ENCODE measurements at regions not wholly inside any gene's neighbourhood (a gene's known extent, or its start where the extent isn't known, plus 50 kb on each side); places are given as distances from the start of the nearest gene placed in this dataset.

DNA sequence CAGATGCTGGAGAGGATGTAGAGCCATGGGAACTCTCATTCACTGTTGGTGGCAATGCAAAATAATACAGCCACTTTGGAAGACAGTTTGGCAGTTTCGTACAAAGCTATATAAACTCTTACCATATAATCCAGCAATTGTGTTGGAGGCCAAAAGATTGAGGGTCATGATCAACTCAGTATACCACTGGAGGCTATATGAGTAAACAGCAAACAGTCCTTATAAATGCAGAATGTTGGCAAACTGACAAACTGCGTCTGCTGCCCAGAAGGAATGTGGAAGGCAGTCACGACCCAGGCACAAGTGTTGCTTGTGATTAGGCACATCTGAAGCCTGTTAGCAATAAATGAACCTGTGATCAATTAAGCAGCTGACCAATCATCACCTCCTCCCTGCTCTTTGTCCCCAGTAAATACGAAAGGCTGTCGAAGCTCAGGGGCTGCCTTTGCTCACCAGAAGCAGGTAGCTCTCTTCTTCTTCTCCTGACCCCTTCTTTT lies 98.1 kb upstream of the SPOPL start:
- H3K4me3 ChIP-seq: no peak overlapping the region
- no peaks in the 10 kb centered on the region for H3K79me2 ChIP-seq
- no peak overlapping the region for H2AFZ ChIP-seq
- H3K9me3 ChIP-seq (ENCODE audit: low read depth): peaks cover 4% of the 10 kb centered on the region
- TF ChIP-seq, protein P1, sequence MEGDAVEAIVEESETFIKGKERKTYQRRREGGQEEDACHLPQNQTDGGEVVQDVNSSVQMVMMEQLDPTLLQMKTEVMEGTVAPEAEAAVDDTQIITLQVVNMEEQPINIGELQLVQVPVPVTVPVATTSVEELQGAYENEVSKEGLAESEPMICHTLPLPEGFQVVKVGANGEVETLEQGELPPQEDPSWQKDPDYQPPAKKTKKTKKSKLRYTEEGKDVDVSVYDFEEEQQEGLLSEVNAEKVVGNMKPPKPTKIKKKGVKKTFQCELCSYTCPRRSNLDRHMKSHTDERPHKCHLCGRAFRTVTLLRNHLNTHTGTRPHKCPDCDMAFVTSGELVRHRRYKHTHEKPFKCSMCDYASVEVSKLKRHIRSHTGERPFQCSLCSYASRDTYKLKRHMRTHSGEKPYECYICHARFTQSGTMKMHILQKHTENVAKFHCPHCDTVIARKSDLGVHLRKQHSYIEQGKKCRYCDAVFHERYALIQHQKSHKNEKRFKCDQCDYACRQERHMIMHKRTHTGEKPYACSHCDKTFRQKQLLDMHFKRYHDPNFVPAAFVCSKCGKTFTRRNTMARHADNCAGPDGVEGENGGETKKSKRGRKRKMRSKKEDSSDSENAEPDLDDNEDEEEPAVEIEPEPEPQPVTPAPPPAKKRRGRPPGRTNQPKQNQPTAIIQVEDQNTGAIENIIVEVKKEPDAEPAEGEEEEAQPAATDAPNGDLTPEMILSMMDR (IDR thresholded peaks at IDR 0.05; ENCODE audit: poor library complexity): no peak
- no peak for TF ChIP-seq EZH2phosphoT487 (IDR thresholded peaks at IDR 0.05; ENCODE audit: low read depth, severe bottlenecking, unreplicated experiment)
- no peaks in the 10 kb centered on the region for H3K36me3 ChIP-seq (replicated peaks; ENCODE audit: insufficient read depth, low read depth)
- no peaks in the 10 kb centered on the region for H3K4me1 ChIP-seq (ENCODE audit: insufficient read depth)
- no peak overlapping the region for H3K27ac ChIP-seq
- H3K4me2 ChIP-seq: no peak overlapping the region
- DNase-seq (ENCODE audit: low spot score): no peak
- no peaks in the 10 kb centered on the region for H3K9me2 ChIP-seq (replicated peaks; ENCODE audit: insufficient read depth)
- 87% methylated on average over 5 of the region's 5 CpGs for WGBS (ENCODE audit: low lambda C conversion rate, missing lambda C conversion rate)
- no peaks in the 10 kb centered on the region for H4K20me1 ChIP-seq (ENCODE audit: insufficient read depth, poor library complexity, severe bottlenecking)
- H3K27me3 ChIP-seq: no peaks in the 10 kb centered on the region

DNA sequence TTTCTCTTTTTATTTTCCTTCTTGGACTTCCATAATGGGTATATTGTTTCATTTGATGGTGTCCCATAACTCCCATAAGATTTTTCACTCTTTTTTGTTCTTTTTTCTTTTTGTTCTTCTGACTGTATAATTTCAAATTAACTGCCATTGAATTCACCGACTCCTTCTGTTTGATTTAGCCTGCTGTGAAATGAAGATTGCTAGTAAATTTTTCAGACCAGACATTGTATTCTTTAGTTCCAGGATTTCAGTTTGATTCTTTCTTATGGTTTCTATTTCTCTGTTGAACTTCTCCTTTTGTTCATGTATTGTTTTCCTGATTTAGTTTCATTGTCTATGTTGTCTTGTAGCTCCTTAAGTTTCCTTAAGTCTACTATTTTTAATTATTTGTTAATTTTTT lies 87.6 kb upstream of the SPOPL start:
- DNase-seq (ENCODE audit: low spot score): no peak
- Histone ChIP-seq H3K36me3 (replicated peaks; ENCODE audit: insufficient read depth, low read depth) (no peaks in the 10 kb centered on the region), H3K9me3 (ENCODE audit: low read depth) (no peaks in the 10 kb centered on the region), H3K9me2 (replicated peaks; ENCODE audit: insufficient read depth) (no peaks in the 10 kb centered on the region), H3K4me3 (no peak overlapping the region), H2AFZ (no peak overlapping the region), H3K4me2 (no peak overlapping the region), H3K27ac (no peak overlapping the region), H3K79me2 (no peaks in the 10 kb centered on the region), H4K20me1 (ENCODE audit: insufficient read depth, poor library complexity, severe bottlenecking) (no peaks in the 10 kb centered on the region), H3K4me1 (ENCODE audit: insufficient read depth) (no peaks in the 10 kb centered on the region), H3K27me3 (no peaks in the 10 kb centered on the region)
- 97% methylated on average over 1 of the region's 1 CpG for WGBS (ENCODE audit: low lambda C conversion rate, missing lambda C conversion rate)
- TF ChIP-seq EZH2phosphoT487 (IDR thresholded peaks at IDR 0.05; ENCODE audit: low read depth, severe bottlenecking, unreplicated experiment) (no peak), EZH2 (IDR thresholded peaks at IDR 0.05; ENCODE audit: borderline replicate concordance) (no peak)
- TF ChIP-seq, protein P1 (IDR thresholded peaks at IDR 0.05; ENCODE audit: poor library complexity): no peak

DNA sequence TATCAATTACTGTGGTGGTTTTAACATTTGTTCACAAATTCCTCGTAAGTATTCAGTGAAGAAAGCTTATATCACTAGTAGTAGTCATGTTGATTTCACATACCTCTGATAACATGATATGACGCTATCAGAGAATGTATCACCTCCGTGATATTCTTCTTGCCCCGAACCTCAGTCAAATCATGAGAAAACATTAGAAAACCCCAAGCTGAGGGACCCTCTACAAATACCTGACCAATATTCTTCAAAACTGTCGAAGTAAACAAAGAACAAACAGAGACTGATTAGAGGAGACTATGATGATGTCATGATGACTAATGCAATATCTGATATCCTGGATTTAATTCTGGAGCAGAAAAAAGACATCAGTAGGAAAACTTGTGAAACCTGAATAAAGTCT lies 85.6 kb upstream of the SPOPL start:
- no peak for TF ChIP-seq EZH2 (IDR thresholded peaks at IDR 0.05; ENCODE audit: borderline replicate concordance)
- TF ChIP-seq, protein P1 (IDR thresholded peaks at IDR 0.05; ENCODE audit: poor library complexity): no peak
- TF ChIP-seq EZH2phosphoT487 (IDR thresholded peaks at IDR 0.05; ENCODE audit: low read depth, severe bottlenecking, unreplicated experiment): no peak
- no peaks in the 10 kb centered on the region for H3K9me3 ChIP-seq (ENCODE audit: low read depth)
- no peak overlapping the region for H3K27ac ChIP-seq
- WGBS (ENCODE audit: low lambda C conversion rate, missing lambda C conversion rate): 61% methylated on average over 5 of the region's 5 CpGs
- no peak for DNase-seq (ENCODE audit: low spot score)
- H3K4me2 ChIP-seq: no peak overlapping the region
- no peak overlapping the region for H3K4me3 ChIP-seq
- no peaks in the 10 kb centered on the region for H4K20me1 ChIP-seq (ENCODE audit: insufficient read depth, poor library complexity, severe bottlenecking)
- no peaks in the 10 kb centered on the region for H3K79me2 ChIP-seq
- no peaks in the 10 kb centered on the region for H3K9me2 ChIP-seq (replicated peaks; ENCODE audit: insufficient read depth)
- no peaks in the 10 kb centered on the region for H3K27me3 ChIP-seq
- H3K4me1 ChIP-seq (ENCODE audit: insufficient read depth): no peaks in the 10 kb centered on the region
- H3K36me3 ChIP-seq (replicated peaks; ENCODE audit: insufficient read depth, low read depth): no peaks in the 10 kb centered on the region
- H2AFZ ChIP-seq: no peak overlapping the region

DNA sequence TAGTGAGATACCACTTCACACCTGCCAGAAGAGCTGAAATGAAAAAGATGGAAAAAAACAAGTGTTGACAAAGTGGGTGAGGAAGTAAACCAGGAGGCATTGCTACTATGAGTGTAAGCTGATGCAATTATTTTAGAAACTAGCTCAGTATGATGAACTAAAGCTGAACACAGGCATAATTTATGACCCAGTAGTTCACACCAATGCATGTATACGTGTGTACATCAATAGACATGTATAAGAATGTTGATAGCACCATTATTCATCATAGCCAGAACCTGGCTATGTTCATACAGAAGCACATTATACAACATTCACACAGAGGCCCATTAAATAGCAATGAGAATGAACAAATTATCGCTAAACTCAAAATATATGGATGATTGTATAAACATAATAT lies 83.1 kb upstream of the SPOPL start:
- 92% methylated on average over 2 of the region's 2 CpGs for WGBS (ENCODE audit: low lambda C conversion rate, missing lambda C conversion rate)
- peaks cover 11% of the 10 kb centered on the region for H3K4me1 ChIP-seq (ENCODE audit: insufficient read depth)
- H3K4me2 ChIP-seq: no peak overlapping the region

More for the DNA sequence above, 83.1 kb upstream of the SPOPL start:
- H3K9me2 ChIP-seq (replicated peaks; ENCODE audit: insufficient read depth): no peaks in the 10 kb centered on the region
- H3K27me3 ChIP-seq: no peaks in the 10 kb centered on the region
- H3K36me3 ChIP-seq (replicated peaks; ENCODE audit: insufficient read depth, low read depth): no peaks in the 10 kb centered on the region
- H3K9me3 ChIP-seq (ENCODE audit: low read depth): no peaks in the 10 kb centered on the region
- no peaks in the 10 kb centered on the region for H3K79me2 ChIP-seq
- no peak overlapping the region for H3K27ac ChIP-seq
- no peak overlapping the region for H3K4me3 ChIP-seq
- H2AFZ ChIP-seq: no peak overlapping the region
- TF ChIP-seq, protein P1 (IDR thresholded peaks at IDR 0.05; ENCODE audit: poor library complexity): no peak
- TF ChIP-seq EZH2 (IDR thresholded peaks at IDR 0.05; ENCODE audit: borderline replicate concordance) (no peak), EZH2phosphoT487 (IDR thresholded peaks at IDR 0.05; ENCODE audit: low read depth, severe bottlenecking, unreplicated experiment) (no peak)
- no peak for DNase-seq (ENCODE audit: low spot score)
- H4K20me1 ChIP-seq (ENCODE audit: insufficient read depth, poor library complexity, severe bottlenecking): no peaks in the 10 kb centered on the region

Data from hepatocyte (in vitro differentiated cells).